Endodermal cell (in vitro differentiated cells): ENCODE measurements at regions not wholly inside any gene's neighbourhood (a gene's known extent, or its start where the extent isn't known, plus 50 kb on each side); places are given as distances from the start of the nearest gene placed in this dataset.

Experiments
- DNase-seq: peaks from one replicate; pipeline ENCODE4 v3.0.0-alpha.2; 2017
- H3K27ac ChIP-seq: 2 replicates; pipeline ENCODE4 v1.5.1; 2013; ENCODE audit warnings: mild to moderate bottlenecking, low read depth, low read length, moderate library complexity
- H3K27me3 ChIP-seq: 2 replicates; pipeline ENCODE4 v1.6.1; 2013; ENCODE audit warnings: mild to moderate bottlenecking, low read length, moderate library complexity; ENCODE audit not compliant: insufficient read depth, control insufficient read depth, poor library complexity, severe bottlenecking
- H3K36me3 ChIP-seq: 2 replicates; pipeline ENCODE4 v1.7.0; 2013; ENCODE audit warnings: mild to moderate bottlenecking, low read length, moderate library complexity; ENCODE audit not compliant: control insufficient read depth, insufficient read depth
- H3K4me1 ChIP-seq: one replicate; pipeline ENCODE4 v1.7.0; 2013; ENCODE audit warnings: low read length; ENCODE audit not compliant: control insufficient read depth, insufficient read depth
- H3K4me3 ChIP-seq: 2 replicates; pipeline ENCODE4 v1.5.1; 2013; ENCODE audit warnings: mild to moderate bottlenecking, low read length, moderate library complexity
- H3K9ac ChIP-seq: 2 replicates; pipeline ENCODE4 v1.6.1; 2013; ENCODE audit warnings: mild to moderate bottlenecking, low read length, moderate library complexity; ENCODE audit not compliant: poor library complexity, severe bottlenecking; ENCODE audit errors: extremely low read depth
- H3K9me3 ChIP-seq: 2 replicates; pipeline ENCODE4 v1.6.1; 2013; ENCODE audit warnings: mild to moderate bottlenecking, low read length, moderate library complexity; ENCODE audit not compliant: control insufficient read depth
- H3K27ac Mint-ChIP-seq: 2 replicates; pipeline ENCODE4 v1.8.0; 2020; ENCODE audit warnings: mixed read lengths
- H3K27me3 Mint-ChIP-seq: 2 replicates; pipeline ENCODE4 v1.8.0; 2021; ENCODE audit warnings: mild to moderate bottlenecking, mixed read lengths; ENCODE audit not compliant: insufficient read depth
- H3K36me3 Mint-ChIP-seq: 2 replicates; pipeline ENCODE4 v1.8.0; 2020; ENCODE audit warnings: low read depth, mixed read lengths
- H3K4me1 Mint-ChIP-seq: 2 replicates; pipeline ENCODE4 v1.8.0; 2020; ENCODE audit warnings: mixed read lengths
- H3K4me3 Mint-ChIP-seq: 2 replicates; pipeline ENCODE4 v1.8.0; 2020; ENCODE audit warnings: mild to moderate bottlenecking, moderate library complexity, mixed read lengths
- H3K9me3 Mint-ChIP-seq: 2 replicates; pipeline ENCODE4 v1.8.0; 2020; ENCODE audit warnings: mild to moderate bottlenecking, mixed read lengths
- WGBS, 2 experiments: methylation state at CpG; one replicate each; pipeline versions ENCODE4 v1.1.5 to v1.1.7; 2013; ENCODE audit warnings: missing lambda C conversion rate in 2 of 2, mixed read lengths in 1 of 2; ENCODE audit not compliant: insufficient coverage in 1 of 2, insufficient read length in 1 of 2; 5-methylcytosine and 5-hydroxymethylcytosine counted together
- TF ChIP-seq, protein P1 (sequence below): fragments of 200-600 bp; sonication (generic); conservative IDR thresholded peaks from 2 replicates; pipeline ENCODE4 v1.5.0; 2021; ENCODE audit warnings: antibody characterized with exemption, mild to moderate bottlenecking

DNA sequence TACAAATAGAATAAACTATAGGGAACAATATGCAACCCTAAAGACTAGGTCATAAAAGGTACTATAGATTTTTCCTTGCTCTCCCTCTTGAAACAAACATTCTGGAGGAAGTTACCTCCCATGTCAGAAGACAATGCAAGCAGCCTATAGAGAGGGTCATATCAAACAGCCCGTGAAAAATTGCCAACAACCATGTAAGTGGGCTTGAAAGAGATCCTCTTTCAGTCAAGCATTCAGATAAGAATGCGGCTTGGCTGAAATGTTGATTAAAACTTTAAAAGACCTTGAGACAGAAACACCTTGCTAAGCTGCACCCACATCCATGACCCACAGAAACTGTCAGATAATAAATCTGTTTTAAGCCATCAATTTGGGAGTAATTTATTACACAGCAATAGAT lies 526.6 kb upstream of the GHITM start:
- Mint-ChIP-seq H3K9me3 (no peaks in the 10 kb centered on the region), H3K4me3 (no peak overlapping the region), H3K27ac (no peak overlapping the region), H3K36me3 (no peaks in the 10 kb centered on the region), H3K27me3 (no peaks in the 10 kb centered on the region), H3K4me1 (peaks cover 8% of the 10 kb centered on the region)
- Histone ChIP-seq H3K27ac (no peak overlapping the region), H3K9me3 (no peaks in the 10 kb centered on the region), H3K4me3 (no peak overlapping the region), H3K4me1 (peaks cover 5% of the 10 kb centered on the region), H3K9ac (no peak overlapping the region), H3K36me3 (no peaks in the 10 kb centered on the region), H3K27me3 (no peaks in the 10 kb centered on the region)
- no peak for DNase-seq
- 57 to 90% methylated on average over 1 to 2 of the region's 2 CpGs for WGBS, 2 experiments
- TF ChIP-seq, protein P1, sequence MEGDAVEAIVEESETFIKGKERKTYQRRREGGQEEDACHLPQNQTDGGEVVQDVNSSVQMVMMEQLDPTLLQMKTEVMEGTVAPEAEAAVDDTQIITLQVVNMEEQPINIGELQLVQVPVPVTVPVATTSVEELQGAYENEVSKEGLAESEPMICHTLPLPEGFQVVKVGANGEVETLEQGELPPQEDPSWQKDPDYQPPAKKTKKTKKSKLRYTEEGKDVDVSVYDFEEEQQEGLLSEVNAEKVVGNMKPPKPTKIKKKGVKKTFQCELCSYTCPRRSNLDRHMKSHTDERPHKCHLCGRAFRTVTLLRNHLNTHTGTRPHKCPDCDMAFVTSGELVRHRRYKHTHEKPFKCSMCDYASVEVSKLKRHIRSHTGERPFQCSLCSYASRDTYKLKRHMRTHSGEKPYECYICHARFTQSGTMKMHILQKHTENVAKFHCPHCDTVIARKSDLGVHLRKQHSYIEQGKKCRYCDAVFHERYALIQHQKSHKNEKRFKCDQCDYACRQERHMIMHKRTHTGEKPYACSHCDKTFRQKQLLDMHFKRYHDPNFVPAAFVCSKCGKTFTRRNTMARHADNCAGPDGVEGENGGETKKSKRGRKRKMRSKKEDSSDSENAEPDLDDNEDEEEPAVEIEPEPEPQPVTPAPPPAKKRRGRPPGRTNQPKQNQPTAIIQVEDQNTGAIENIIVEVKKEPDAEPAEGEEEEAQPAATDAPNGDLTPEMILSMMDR: no peak

DNA sequence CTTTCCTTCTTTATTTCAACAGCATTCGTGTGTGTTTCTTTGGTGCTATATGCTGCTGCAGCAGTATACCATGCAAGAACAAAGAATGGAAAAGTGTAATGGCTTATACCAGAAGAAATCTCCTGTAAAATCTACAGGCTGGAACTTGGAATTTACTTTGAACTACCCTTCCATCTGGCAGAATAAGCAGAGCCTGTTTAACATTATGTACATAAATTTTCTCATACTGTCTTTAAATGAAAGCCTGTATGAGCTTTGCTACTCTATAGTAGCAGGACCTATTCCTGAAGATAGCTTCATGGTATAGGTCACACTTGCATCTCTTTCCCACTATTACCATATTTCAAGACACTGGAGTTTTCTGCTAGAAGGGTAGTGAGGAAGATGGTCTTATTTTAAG lies 522.1 kb upstream of the GHITM start:
- Histone ChIP-seq H3K27ac (no peak overlapping the region), H3K9ac (no peak overlapping the region), H3K4me3 (no peak overlapping the region), H3K27me3 (no peaks in the 10 kb centered on the region), H3K36me3 (no peaks in the 10 kb centered on the region), H3K9me3 (no peaks in the 10 kb centered on the region), H3K4me1 (peaks cover 15% of the 10 kb centered on the region)
- Mint-ChIP-seq H3K36me3 (no peaks in the 10 kb centered on the region), H3K27ac (no peak overlapping the region), H3K9me3 (no peaks in the 10 kb centered on the region), H3K4me1 (peaks cover 21% of the 10 kb centered on the region), H3K27me3 (no peaks in the 10 kb centered on the region), H3K4me3 (no peak overlapping the region)
- 90% methylated on average over 1 of the region's 1 CpG; no CpG with 5 or more reads in 1 of the 2 experiments for WGBS, 2 experiments
- no peak for DNase-seq
- TF ChIP-seq, protein P1: no peak

DNA sequence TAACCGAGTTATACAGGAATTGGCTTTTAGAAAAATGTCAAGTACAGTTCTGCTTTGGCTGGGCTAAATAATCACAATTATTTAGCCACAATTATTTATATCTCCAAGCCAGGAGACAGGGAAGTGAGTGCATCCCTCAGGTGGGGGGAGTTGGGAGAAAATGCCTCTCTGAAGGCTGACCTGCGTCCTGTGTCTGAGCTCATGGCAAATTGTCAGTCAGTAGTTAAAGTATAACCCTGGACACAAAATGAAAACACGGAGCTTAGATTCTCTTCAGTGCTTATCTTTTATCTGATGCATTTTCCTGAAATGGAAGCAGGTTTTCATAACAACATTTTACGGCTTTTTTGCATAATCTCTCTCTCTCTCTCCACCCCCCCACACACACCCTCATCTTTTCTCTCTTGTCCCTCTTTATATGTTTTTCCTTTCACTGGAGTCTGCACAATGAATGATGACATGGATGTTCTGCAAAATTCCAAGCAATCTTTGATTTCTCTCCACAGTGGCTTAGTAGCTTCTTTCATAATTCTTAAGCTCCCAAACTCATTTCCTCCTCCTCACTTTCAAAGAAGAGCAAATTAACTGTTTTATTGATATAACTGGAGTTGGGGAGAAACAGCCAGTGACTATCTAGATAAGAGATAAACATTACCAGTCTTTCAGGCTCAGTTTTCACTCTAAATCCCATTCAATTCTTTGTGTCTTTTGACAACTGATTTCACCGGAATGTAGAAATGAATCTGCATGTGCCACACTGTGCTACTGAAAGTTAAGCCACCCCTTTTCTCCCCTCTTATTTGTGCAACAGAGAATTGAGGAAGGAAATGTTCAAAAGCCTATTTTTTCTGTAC lies 521.4 kb upstream of the GHITM start:
- no peaks in the 10 kb centered on the region for H3K9me3 ChIP-seq
- DNase-seq: no peak
- no peaks in the 10 kb centered on the region for H3K27me3 Mint-ChIP-seq
- no peaks in the 10 kb centered on the region for H3K9me3 Mint-ChIP-seq
- peak overlapping the region; percentile 41 for H3K27ac Mint-ChIP-seq
- no peaks in the 10 kb centered on the region for H3K36me3 ChIP-seq
- H3K27me3 ChIP-seq: no peaks in the 10 kb centered on the region
- peaks cover 21% of the 10 kb centered on the region for H3K4me1 Mint-ChIP-seq
- TF ChIP-seq, protein P1: no peak
- H3K27ac ChIP-seq: no peak overlapping the region
- 65 to 68% methylated on average over 3 to 4 of the region's 5 CpGs for WGBS, 2 experiments
- H3K4me3 ChIP-seq: peak overlapping the region; percentile 42
- no peak overlapping the region for H3K9ac ChIP-seq
- H3K4me3 Mint-ChIP-seq: peak overlapping the region; percentile 20
- no peaks in the 10 kb centered on the region for H3K36me3 Mint-ChIP-seq
- peaks cover 15% of the 10 kb centered on the region for H3K4me1 ChIP-seq
